ENCODE measurements at regions not wholly inside any gene's neighbourhood (a gene's known extent, or its start where the extent isn't known, plus 50 kb on each side); places are given as distances from the start of the nearest gene placed in this dataset.

DNA sequence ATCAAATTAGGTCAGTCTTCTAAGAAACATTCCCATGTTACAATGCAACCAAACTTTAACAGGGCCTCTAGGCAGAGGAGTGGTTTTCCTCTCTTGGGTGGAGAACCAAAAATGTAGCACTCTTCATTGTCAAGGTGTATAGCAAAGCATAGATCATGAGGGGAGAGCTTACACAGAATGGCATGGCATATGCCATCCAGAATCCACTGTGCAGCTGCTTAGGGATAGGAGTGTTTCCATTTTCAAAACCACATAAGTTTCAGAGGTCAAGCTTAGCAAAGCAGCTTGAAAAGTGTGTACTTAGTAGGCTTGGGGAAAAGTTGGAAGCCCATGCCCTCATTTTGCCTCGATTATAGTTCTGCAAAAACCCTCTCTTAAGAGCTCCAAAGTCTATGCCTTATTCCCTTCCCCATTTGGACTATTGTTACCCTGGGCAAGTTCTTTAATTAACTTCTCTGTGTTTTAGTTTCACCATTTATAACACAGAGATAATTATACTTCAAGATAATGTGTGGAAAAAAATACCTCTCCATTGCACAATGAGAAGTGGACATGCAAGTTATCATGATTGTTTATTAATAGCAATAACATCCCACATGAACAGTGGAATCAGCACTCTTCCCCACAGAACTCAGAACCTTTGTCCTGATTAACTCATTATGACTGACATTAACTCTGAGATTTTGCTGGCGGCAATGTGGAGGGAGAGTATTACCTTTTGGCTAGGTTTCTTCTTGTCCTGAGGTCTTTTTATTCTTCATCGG, 398.9 kb upstream of the WWC1 start:
- DNase-seq: no peak

DNA sequence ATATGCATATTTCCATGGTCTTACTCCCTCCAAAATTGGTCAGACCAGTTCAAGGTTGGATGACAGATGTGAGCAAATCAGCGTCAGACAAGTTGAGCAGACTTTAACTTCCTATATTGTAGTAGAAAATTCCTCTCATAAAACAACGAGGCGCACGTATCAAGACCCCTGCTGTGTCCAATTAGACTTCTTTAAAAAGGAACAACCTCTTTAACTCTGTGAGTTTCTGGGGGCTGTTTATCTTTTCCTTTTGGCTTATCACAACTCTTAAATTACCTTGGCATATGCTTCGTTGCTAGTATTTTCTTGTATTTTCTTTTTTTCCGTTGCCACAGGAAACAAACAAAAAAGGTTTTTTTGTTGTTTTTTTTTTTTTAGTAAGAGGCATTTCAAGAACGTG, 398.2 kb upstream of the WWC1 start:
- no peak for DNase-seq

DNA sequence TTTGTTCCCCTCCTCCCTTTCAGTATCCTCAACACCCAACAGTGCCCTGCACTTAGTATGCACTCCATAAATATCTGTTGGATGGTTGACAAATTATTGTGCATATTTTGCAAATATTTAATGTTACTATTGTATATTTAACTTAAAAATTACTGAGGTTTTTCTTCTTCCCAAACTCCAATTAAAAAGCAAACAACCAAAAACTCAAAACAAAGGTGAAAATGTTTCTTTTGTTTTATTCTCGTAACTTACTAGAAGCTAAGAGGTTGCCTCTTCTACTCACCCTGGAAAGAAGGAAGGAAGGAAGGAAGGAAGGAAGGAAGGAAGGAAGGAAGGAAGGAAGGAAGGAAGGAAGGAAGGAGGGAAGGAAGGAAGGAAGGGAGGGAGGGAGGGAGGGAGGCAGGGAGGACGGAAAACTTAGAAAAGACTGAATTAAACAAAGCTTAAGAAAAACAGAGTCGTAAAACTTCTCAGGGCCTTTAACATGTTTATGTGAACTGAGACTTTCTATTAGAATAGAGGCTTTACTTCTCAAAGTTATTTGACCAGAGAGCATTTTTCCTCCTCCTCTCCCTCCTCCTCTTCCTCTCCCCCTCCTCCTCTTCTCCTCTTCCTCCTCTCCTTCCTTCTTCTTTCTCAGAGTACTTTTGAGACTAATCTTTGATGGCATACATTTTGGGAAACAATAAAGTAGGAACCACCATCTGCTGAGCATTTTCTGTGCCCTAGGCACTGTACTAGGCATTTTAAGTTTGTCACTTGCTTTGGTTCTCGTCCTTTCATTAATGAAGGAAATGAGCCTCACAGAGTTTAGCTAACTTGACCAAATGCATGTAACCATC, 396.6 kb upstream of the WWC1 start:
- DNase-seq: no peak

DNA sequence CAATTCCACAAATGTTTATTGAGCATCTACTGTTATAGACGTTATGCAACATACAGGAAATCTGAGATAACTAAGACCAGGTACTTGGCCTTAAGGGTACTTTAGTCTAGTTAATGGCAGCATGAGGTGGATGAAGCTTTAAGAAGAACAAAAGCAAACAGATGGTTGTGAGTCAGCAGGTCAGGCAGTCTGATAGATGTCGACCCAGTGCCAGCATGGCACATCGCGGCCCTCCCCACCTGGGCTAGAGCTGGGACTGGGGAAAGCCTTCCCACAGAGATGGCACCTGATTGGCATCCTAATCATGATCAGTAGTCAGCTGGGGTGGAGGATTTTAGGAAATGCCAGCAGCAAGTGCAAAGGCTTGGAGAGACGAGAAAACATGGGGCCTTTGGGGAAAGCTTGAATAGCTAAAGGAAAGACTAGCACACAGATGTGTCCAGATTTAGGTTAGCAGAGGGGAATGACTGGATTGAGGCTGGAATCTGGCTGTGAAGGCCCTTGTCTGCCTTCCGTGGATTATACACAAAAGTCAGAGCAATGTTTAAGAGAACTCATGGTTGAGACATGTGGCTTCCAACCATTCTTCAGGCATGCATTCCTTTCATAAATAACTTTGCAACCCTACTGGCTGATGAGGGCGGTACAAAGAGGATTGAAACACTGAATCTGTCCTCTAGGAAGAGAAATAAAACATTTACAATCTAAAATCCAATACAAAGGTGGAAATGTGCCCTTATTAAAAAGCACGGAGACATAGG, 395.4 kb upstream of the WWC1 start:
- no peak for DNase-seq

DNA sequence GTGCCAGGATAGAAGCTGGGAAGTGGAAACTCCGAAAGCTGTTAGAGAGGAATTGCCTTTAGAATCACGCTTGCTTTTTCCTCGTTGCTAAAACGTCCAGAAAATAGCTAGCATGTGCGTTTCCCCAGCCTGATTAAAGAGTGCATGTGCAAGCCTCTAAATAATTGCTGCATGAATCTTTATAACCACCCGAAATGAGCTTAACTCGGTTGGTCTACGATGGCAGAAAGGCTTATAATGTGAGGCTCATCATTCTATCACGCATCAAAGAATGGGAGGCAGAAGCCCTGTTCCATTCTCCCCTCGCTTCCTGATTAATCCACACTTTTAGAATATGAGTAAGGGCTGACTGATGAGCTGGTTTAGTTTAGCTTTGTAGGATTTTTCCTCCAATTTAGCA, 394.6 kb upstream of the WWC1 start:
- no peak for DNase-seq

DNA sequence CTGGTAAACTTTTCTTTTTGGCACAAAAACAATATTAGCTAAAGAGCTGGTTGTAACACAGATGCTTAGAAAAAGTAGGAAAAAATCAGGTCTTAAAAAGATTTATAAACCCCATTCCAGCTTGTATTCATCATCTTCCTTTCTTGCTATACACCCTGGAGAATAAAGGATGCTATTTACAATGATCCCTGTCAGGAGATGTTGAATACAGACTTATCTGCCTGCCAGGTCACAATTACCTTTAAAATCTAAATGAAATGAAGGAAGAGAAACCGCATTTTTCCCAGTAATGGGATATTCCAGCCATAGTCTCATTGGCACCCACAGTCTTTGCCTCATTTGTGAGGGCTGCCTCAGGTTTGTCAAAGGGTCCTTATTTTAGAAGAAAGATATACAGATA, 394.1 kb upstream of the WWC1 start:
- DNase-seq: no peak

DNA sequence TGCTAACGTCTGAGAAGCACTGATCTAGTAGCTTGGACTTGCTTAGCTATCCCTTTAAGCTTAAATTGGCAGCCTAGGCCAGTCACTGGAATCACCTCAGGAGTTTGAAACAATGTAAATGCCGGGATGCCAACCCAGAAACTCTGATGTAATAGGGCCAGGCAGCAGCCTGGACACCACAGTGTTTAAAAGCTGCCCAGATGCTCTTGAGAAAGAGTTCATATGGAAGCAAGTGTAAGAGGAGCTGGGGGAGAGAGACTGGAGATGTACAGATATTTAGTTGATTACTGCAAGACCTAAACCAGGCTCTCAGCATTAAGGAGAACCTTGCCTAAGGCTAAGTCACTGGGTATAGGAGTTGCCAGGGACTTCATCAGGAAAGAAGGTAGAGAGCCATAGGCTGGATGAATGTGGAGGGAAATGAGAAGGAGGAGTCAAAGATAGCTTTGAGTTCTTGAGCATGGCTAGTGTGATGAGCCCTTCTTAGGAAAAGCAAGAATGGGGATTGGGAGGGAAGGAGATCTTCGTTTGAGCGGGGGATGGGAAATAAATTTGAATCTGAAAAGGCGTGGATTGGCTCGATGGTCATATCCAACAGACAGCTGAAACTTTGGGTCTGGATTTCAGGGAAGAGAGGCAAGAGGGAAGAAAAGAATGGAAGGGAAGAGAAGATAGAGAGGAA, 392.9 kb upstream of the WWC1 start:
- no peak for DNase-seq

DNA sequence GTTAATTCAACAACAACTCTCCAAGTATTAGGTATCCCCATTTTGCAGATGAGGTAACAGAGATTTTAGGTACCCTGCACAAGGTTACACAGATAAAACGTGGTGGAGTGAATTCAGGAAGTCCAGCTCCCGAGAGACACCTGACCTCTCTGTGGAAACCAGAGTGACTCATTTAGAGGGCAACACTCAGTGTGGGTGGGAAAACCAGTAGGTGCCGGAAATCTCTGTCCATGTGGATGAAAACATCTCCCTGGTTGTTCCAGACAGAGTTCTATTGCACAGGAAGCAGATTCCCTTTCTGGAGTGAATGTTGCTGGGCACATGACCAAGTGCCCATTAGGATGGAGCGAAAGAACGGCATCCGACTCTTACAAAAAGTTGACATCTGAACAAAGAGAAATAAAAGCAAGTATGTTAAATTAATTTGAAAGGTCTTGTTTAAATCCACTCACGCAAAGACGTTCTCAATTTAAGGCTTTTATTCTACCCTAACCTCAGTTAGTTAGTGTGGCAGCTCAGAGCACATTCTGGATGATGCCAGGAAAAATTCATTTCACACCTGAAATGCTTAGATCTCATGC, 391.9 kb upstream of the WWC1 start:
- no peak for DNase-seq

DNA sequence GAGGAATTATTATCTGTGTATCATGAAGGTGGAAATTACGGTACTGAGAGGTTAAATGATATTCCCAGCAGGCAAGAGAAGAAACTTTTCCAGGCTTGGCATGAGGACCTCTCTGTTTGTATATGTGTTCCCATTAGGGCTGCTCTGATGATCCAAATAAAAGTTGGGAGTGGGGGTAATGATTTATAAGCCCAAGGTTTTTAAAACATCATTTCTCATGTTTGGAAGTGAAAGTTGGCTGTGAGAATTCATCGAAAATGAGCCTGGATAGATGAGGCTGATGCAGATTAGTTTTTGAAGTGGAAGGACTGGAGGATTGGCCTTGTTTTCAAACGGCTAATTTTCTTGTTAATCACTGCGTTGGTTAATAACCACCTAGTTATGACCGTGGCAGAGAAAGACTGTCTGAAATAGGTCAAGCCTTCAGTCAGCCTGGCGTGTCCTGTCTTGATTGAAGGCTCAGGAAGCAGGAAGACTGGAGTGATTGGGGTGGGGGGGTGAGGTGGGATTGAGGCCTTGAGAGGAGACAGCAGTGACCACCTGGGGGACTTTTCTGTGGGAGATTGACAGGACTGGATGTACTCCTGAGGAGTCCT, 391.0 kb upstream of the WWC1 start:
- no peak for DNase-seq

DNA sequence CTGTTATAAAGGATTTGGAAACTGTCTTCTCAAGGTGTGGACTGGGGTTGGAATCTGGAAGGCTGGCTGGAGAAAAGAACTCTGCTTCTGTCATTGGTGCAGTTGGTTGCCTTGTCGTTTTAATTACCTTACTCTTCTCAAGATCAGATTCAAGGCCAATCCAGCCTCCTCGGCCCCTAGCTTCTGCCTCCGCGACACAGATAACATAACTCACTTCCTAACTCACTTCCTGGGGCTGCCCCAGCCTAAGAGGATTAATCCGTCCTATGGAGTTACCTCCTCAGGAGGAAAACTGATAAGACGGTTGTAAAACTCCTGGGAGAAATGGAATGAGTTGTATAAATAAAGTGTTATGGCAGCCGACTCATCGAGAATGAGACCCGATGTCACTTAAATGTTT, 389.1 kb upstream of the WWC1 start:
- DNase-seq: no peak

DNA sequence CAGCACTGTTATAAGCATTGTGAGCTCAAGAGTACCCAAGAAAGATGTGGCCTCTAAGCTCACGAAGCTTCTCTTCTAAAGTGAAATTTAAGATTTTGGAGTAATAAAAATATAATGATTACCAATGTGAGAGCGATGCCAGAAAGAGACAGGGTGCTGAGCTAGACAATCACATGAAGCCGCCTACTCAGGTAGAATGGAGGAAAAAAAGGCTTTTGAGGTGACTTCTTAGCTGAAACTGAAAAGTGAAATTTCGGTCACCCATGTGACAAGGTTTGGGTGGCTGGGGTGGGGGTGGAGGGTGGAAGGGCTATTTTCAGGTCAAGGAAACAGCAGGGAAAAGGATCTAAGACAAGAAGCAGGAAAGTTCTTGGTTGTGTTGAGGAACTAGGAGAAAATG, 388.2 kb upstream of the WWC1 start:
- DNase-seq: no peak

DNA sequence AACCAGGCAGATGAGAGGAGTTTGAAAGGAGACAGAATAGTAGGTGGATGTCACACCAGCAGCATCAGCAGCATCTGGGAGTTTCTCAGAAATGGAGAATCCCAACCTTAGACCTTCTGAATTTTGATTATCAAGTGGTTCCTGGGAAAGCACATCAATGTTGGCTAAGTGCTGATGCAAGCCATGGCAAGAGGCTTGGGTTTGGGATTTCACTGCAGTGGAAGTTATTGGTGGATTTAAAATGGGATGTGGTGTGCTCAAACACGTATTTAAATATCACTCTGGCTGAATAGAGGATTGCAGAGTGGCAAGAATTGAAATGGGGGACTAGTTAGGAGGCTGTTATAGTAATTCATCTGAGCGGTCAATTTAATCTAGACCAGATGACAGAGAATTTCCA, 387.8 kb upstream of the WWC1 start:
- DNase-seq: no peak

DNA sequence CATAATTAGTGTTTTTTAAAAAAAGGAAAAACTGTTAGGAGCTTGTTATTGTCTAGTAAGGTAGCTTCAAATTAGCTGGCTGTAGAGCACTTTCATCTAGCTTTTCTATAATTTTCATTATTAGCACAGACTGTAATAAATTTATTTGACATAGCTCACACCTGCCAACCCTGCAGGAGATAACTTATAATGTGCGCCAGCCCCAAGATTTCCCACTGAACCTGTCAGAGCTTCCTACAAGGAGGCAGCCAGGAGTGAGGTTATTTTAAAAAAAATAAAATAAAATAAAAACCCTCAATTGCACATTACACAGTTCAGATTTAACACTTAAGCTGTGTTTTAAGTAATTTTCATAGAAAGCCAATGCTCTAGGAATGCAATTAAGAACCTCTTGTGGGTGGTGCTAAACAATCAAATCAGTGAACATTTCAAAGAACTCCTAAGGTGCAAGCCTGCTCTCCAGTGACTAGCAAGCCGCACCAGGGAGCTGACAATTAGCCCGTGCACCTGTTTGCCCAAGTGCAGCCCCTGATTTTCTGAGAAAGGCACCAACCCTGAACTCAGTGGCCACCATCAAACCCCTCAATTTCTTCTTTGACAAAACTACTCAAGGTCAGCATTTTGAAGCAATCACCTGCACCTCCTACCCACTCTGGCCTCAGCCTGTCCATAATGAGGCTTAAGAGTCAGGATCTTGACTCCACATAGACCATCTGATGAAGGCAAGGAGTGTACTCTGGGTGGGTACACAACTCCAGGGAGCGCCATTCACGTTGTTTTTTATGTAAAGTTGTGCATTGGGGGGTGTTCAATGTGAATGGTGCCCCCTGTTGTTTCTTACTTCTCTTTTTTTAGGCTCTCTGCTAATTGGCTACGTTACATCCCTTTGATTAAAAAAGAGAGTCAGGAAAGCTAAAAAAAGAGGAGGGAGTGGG, 385.3 kb upstream of the WWC1 start:
- no peak for DNase-seq

DNA sequence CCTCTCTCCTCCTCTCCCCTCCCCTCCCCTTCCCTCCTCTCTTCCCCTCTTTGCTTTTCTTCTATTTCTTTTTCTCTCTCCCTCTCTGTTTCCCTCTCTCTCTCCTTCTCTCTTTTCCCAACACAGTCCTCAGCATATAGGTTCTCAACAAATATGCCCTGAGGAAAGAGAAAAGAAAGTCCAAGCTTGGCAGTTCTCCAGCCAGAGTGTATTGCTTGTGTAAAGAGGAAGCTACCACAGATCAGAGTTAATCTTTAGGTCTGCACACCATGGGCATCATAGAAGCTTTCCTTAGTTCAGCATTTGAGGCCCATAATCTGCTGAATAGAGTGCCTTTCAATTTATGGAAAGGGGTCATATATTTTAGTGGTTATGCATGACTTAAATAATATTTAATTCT, 382.8 kb upstream of the WWC1 start:
- DNase-seq: no peak

DNA sequence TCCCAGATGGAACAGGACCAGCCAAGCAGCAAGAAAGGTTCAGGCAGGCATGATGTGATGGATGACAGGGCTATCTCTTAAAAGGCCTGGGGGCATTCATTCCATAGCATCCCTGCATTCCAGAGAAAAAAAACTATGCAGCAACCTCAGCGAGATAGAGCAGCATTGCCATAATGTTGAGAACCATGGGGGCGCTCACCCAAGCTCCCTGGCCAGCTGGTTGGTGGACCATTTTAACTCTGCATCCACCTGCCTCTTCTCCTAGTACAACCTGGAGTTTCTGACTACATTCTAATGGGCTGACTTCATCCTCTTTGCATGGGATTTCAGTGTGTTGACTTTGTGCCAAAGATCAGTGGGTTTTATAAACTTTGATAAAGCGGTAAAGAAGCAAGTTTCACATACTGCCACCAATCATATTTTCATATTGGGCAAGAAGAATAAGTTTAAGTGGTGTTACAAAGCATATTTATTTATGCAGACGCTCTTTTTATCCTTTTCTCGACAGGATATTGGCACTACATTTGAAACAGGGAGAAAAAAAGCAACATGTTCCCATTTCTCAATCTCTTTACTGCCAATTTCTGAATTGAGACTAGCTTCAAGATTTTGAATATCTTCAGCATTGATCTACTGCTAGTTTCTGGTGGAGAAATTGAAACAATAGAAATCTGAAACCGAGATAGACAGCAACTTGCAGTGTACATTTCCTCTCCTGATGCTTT, 378.3 kb upstream of the WWC1 start:
- no peak for DNase-seq

DNA sequence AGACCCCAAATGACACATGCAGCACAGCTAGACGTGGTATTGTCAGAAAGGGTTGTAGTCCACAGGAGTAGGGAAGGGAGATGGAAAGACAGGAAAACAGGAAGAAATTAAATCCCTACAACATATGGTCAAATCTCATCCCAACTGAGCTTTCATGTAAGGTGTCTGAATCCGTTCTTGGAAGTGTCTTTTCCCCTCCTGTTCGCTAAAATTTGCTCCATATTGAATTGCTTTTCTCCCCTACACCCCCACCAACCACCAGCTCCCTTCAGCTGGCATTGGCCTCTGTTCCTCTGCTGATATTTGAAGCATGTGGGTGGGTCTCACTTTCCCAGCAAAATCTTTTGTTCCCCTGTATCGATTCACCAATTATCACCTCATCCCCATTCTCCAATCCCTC, 376.2 kb upstream of the WWC1 start:
- no peak for DNase-seq

DNA sequence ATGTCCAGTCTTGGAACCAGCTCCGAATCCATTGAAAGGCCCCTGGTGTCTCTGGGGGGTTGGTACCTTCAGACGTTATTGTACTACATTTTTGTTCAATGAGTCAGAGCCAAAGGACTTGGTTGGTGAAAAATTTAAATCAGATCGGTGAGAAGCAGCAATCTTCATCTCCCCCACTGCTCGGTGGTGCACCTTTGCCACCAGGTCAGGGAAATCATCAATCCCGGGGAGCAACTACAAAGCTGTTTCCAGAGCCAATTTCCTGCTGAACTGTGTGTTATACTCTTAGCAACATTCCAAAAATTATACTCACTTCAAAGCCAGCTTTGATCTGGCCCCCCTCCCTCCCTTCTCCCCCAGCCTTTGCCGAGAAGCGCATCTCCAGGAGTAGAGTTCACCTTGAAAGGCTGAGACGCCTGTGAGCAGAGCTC, 375.2 kb upstream of the WWC1 start:
- no peak for DNase-seq

DNA sequence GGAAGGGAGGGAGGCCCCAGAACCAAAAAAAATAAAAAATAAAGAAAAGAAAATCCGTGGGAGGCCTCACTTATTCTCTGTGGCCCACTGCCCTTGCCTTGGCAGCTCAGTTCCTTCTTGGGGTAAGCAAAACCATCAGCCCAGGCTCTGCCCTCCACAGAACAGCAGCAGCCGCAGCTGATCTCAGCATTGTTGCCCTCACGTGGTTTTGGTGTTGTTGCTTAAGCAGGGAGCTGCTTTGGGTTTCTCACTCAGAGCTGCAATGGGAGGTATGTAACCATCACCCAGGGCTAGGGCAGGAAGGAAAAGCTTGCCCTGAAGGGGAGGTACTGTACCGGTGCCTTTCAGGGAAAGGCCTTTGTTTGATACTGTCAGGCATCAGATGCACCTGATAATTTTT, 374.7 kb upstream of the WWC1 start:
- DNase-seq: no peak

DNA sequence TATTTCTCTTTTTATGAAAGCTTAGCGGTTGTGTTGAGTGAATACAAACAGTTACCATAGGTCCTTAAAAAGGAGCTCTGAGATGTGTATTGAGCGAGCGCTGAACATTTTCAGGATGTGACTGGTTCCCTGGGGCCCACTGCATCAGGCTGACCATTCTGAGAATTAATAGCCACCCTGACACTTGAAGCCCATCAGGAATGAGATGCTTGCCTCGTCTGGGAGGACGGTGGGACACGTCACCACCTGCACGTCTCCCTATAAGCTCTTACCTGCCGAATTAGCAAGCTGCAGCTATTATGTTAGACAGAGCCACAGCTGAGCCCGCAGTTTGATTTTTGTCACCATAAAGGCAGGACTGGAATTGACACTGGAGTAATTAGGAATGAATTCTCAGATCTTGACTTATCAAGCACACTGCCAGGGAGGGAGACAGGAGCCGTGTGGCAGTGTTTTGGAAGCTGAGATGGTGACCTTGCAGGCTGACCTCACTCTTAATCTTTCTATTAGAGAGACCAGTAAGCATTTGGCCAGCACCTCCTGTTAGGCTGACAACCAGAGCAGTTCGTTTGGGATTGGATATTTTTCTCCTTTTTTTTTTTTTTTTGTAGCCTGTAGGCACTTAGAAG, 373.1 kb upstream of the WWC1 start:
- no peak for DNase-seq
